Stomach (tissue), 4 donors: ENCODE measurements at regions not wholly inside any gene's neighbourhood (a gene's known extent, or its start where the extent isn't known, plus 50 kb on each side); places are given as distances from the start of the nearest gene placed in this dataset.

ENCODE experiments used
- POLR2A ChIP-seq, 4 donors: fragments of 450-650 bp; IDR thresholded peaks; one replicate each; pipeline ENCODE4 v1.6.1; 2016; ENCODE audit warnings: antibody characterized with exemption in 4 of 4, control low read depth in 2 of 4, mild to moderate bottlenecking in 1 of 4, moderate library complexity in 1 of 4
- POLR2AphosphoS5 ChIP-seq, 3 donors: sonication (generic); formaldehyde crosslinking; IDR thresholded peaks; one replicate each; pipeline ENCODE4 v1.6.1; 2016; ENCODE audit warnings: antibody characterized with exemption in 3 of 3
- TF ChIP-seq, protein P1 (sequence below), 7 experiments: fragments of 450-650 bp in 4 of 7; fragments of 200-600 bp in 3 of 7; sonication (generic) in 3 of 7; IDR thresholded peaks; one replicate each; pipeline ENCODE4 v1.5.1; 2016 to 2019; ENCODE audit warnings: antibody characterized with exemption in 7 of 7, control low read depth in 2 of 7, mild to moderate bottlenecking in 1 of 7

DNA sequence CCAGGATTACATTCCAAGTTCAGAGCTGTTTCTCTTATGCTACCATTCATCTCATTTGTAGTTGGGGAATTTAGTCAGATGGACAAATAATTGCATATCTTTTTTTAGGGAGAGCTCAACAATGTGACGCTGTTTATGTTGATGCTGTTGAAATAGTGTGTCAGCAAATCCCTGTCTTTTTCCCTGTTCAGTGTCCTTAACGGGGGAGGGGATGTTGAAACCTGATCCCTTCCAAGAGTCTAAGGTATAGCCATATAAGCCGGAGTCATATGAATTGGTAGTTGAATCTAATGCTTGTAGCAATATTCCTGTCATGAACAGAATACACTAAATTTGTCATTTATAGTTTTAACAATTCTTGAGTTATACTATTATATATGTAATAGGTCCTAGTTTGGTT, 293.5 kb upstream of the FAT1 start:
- TF ChIP-seq, protein P1, sequence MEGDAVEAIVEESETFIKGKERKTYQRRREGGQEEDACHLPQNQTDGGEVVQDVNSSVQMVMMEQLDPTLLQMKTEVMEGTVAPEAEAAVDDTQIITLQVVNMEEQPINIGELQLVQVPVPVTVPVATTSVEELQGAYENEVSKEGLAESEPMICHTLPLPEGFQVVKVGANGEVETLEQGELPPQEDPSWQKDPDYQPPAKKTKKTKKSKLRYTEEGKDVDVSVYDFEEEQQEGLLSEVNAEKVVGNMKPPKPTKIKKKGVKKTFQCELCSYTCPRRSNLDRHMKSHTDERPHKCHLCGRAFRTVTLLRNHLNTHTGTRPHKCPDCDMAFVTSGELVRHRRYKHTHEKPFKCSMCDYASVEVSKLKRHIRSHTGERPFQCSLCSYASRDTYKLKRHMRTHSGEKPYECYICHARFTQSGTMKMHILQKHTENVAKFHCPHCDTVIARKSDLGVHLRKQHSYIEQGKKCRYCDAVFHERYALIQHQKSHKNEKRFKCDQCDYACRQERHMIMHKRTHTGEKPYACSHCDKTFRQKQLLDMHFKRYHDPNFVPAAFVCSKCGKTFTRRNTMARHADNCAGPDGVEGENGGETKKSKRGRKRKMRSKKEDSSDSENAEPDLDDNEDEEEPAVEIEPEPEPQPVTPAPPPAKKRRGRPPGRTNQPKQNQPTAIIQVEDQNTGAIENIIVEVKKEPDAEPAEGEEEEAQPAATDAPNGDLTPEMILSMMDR (IDR thresholded peaks at IDR 0.05): no peak
- TF ChIP-seq POLR2A (IDR thresholded peaks at IDR 0.05): no peak
- no peak for TF ChIP-seq POLR2AphosphoS5 (IDR thresholded peaks at IDR 0.05)
